ENCODE measurements at regions not wholly inside any gene's neighbourhood (a gene's known extent, or its start where the extent isn't known, plus 50 kb on each side); places are given as distances from the start of the nearest gene placed in this dataset.

DNA sequence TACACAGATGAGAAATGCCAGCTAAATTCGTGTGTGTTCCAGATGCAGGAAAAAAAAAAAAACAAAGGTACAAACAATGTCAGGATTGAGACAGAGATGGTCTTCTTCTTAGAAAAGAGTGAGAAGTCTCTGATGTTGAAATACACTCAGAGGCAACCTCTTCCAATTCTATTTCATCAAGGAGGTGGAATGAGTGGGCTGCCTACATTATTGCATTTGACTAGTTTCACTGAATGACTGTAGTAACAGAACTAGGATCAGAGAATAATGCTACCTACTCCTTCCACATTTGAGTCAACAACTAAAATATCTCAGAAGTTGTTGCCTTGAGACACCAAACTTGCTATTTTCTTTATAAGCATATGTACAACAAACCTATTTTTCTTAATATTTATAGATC lies 1332.2 kb upstream of the FLRT2 start:
- TF ChIP-seq CTCF (IDR thresholded peaks at IDR 0.05) (no peak), POLR2A (IDR thresholded peaks at IDR 0.05) (no peak)

Data from vagina (tissue), 2 donors.